ENCODE measurements at regions not wholly inside any gene's neighbourhood (a gene's known extent, or its start where the extent isn't known, plus 50 kb on each side); places are given as distances from the start of the nearest gene placed in this dataset.

GRCh38 chrX:82912382-82912781 is 595.7 kb upstream of the POU3F4 start:
- Histone ChIP-seq H3K4me3 (no peak overlapping the region), H3K27ac (no peak overlapping the region), H3K27me3 (no peaks in the 10 kb centered on the region), H3K4me1 (no peaks in the 10 kb centered on the region), H3K36me3 (no peaks in the 10 kb centered on the region), H3K9me3 (no peaks in the 10 kb centered on the region)
- intact Hi-C loops (cut with DNase I): no loop called here
- DNase-seq (ENCODE audit: low spot score in 2 of 2): no peak
- TF ChIP-seq, protein P1, sequence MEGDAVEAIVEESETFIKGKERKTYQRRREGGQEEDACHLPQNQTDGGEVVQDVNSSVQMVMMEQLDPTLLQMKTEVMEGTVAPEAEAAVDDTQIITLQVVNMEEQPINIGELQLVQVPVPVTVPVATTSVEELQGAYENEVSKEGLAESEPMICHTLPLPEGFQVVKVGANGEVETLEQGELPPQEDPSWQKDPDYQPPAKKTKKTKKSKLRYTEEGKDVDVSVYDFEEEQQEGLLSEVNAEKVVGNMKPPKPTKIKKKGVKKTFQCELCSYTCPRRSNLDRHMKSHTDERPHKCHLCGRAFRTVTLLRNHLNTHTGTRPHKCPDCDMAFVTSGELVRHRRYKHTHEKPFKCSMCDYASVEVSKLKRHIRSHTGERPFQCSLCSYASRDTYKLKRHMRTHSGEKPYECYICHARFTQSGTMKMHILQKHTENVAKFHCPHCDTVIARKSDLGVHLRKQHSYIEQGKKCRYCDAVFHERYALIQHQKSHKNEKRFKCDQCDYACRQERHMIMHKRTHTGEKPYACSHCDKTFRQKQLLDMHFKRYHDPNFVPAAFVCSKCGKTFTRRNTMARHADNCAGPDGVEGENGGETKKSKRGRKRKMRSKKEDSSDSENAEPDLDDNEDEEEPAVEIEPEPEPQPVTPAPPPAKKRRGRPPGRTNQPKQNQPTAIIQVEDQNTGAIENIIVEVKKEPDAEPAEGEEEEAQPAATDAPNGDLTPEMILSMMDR (IDR thresholded peaks at IDR 0.05): no peak

GRCh38 chrX:82934980-82935379 is 573.1 kb upstream of the POU3F4 start:
- Histone ChIP-seq H3K4me3 (no peak overlapping the region), H3K36me3 (no peaks in the 10 kb centered on the region), H3K9me3 (no peaks in the 10 kb centered on the region), H3K27ac (no peak overlapping the region), H3K4me1 (no peaks in the 10 kb centered on the region), H3K27me3 (no peaks in the 10 kb centered on the region)
- TF ChIP-seq, protein P1 (IDR thresholded peaks at IDR 0.05): no peak
- intact Hi-C loops (cut with DNase I): no loop called here
- DNase-seq (ENCODE audit: low spot score in 2 of 2): no peak

DNA sequence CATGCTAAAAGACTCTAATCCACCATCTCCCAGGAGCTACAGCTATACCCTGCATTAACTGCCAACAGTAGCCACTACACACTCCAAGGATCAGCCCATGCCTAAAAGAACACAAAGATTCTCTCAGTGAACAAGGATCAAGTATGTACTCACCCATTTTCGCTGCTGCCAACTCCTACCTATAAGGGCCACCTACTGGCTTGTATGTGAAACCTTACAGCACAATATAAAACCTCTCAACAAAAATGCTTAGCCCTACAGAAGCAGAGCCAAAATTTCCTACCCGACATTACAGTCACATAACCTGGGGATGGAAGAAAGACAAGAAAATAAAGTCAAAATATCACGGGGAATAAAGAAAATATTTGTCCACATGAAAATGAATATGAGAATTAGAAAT is 562.8 kb upstream of the POU3F4 start:
- DNase-seq (ENCODE audit: low spot score in 2 of 2): no peak
- no peaks in the 10 kb centered on the region for H3K4me1 ChIP-seq
- H3K36me3 ChIP-seq: no peaks in the 10 kb centered on the region
- intact Hi-C loops (cut with DNase I): no loop called here
- H3K9me3 ChIP-seq: peaks cover 0 to 11% of the 10 kb centered on the region in 2 donors
- no peaks in the 10 kb centered on the region for H3K27me3 ChIP-seq
- H3K27ac ChIP-seq: no peak overlapping the region
- TF ChIP-seq, protein P1 (IDR thresholded peaks at IDR 0.05): no peak
- no peak overlapping the region for H3K4me3 ChIP-seq

DNA sequence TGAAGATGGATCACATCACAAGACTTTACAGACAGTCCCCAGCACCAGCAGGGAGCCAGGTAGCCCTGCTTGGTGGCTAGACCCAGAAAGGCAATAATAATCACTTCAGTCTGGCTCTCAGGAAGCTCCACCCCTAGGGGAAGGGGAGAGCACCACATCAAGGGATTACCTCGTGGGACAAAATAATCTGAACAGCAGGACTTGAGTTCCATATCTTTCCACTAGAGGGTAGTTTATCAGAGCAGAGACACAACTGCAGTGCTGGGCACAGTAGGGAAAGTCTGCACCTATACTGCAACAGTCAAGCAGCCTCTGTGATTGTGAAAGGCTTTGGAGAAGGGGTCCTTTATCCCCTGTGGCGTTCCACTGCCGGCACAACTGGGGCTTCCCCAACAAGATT is 547.0 kb upstream of the POU3F4 start:
- H3K36me3 ChIP-seq: no peaks in the 10 kb centered on the region
- intact Hi-C loops (cut with DNase I): no loop called here
- no peak overlapping the region for H3K4me3 ChIP-seq
- H3K9me3 ChIP-seq: no peaks in the 10 kb centered on the region
- no peak for DNase-seq (ENCODE audit: low spot score in 2 of 2)
- TF ChIP-seq, protein P1 (IDR thresholded peaks at IDR 0.05): no peak
- no peaks in the 10 kb centered on the region for H3K27me3 ChIP-seq
- H3K4me1 ChIP-seq: no peaks in the 10 kb centered on the region
- H3K27ac ChIP-seq: no peak overlapping the region

GRCh38 chrX:82973646-82974045 is 534.4 kb upstream of the POU3F4 start:
- H3K27me3 ChIP-seq: no peaks in the 10 kb centered on the region
- no peak overlapping the region for H3K27ac ChIP-seq
- intact Hi-C loops (cut with DNase I): no loop called here
- H3K4me3 ChIP-seq: no peak overlapping the region
- TF ChIP-seq, protein P1 (IDR thresholded peaks at IDR 0.05): no peak
- H3K36me3 ChIP-seq: no peaks in the 10 kb centered on the region
- DNase-seq (ENCODE audit: low spot score in 2 of 2): no peak
- no peaks in the 10 kb centered on the region for H3K9me3 ChIP-seq
- H3K4me1 ChIP-seq: no peaks in the 10 kb centered on the region

GRCh38 chrX:82998163-82998562 is 509.9 kb upstream of the POU3F4 start:
- H3K4me3 ChIP-seq: no peak overlapping the region
- no peaks in the 10 kb centered on the region for H3K9me3 ChIP-seq
- H3K36me3 ChIP-seq: no peaks in the 10 kb centered on the region
- H3K27me3 ChIP-seq: no peaks in the 10 kb centered on the region
- TF ChIP-seq, protein P1 (IDR thresholded peaks at IDR 0.05): no peak
- no peaks in the 10 kb centered on the region for H3K4me1 ChIP-seq
- intact Hi-C loops (cut with DNase I): no loop called here
- no peak for DNase-seq (ENCODE audit: low spot score in 2 of 2)
- no peak overlapping the region for H3K27ac ChIP-seq

Data from ascending aorta (tissue), 2 donors.